Liver (tissue), 8 donors: ENCODE measurements at regions not wholly inside any gene's neighbourhood (a gene's known extent, or its start where the extent isn't known, plus 50 kb on each side); places are given as distances from the start of the nearest gene placed in this dataset.

Experiments used
- DNase-seq: peaks from one replicate; pipeline ENCODE4 v3.0.0-alpha.2; 2017; ENCODE audit warnings: low spot score
- H3K27ac ChIP-seq, 2 donors: one replicate each; pipeline ENCODE4 v1.7.0; 2013; ENCODE audit warnings: inconsistent platforms in 2 of 2, low read length in 2 of 2, control low read depth in 1 of 2, low read depth in 1 of 2, mild to moderate bottlenecking in 1 of 2
- H3K27me3 ChIP-seq, 4 donors: one replicate each; pipeline versions ENCODE4 v1.6.1 to v1.7.0; 2013; ENCODE audit warnings: low read length in 3 of 4, inconsistent platforms in 1 of 4, mild to moderate bottlenecking in 1 of 4, moderate library complexity in 1 of 4; ENCODE audit not compliant: control insufficient read depth in 4 of 4, insufficient read depth in 4 of 4
- H3K36me3 ChIP-seq, 4 donors: one replicate each; pipeline versions ENCODE4 v1.6.1 to v1.7.0; 2013; ENCODE audit warnings: low read length in 3 of 4, mild to moderate bottlenecking in 3 of 4, low read depth in 1 of 4, moderate library complexity in 1 of 4; ENCODE audit not compliant: control insufficient read depth in 4 of 4, insufficient read depth in 3 of 4
- H3K4me1 ChIP-seq, 4 donors: one replicate each; pipeline versions ENCODE4 v1.6.1 to v1.7.0; 2013; ENCODE audit warnings: low read length in 3 of 4, mild to moderate bottlenecking in 3 of 4, moderate library complexity in 1 of 4; ENCODE audit not compliant: control insufficient read depth in 4 of 4, insufficient read depth in 4 of 4
- H3K4me3 ChIP-seq, 3 donors: one replicate each; pipeline versions ENCODE4 v1.6.1 to v1.7.0; 2013; ENCODE audit warnings: low read length in 3 of 3, control low read depth in 1 of 3, low read depth in 1 of 3, mild to moderate bottlenecking in 1 of 3
- H3K9ac ChIP-seq, 2 donors: one replicate each; pipeline ENCODE4 v1.7.0; 2013; ENCODE audit warnings: low read length in 2 of 2, mild to moderate bottlenecking in 2 of 2, moderate library complexity in 2 of 2, control low read depth in 1 of 2, low read depth in 1 of 2
- H3K9me3 ChIP-seq, 4 donors: one replicate each; pipeline versions ENCODE4 v1.6.1 to v1.7.0; 2013; ENCODE audit warnings: low read length in 3 of 4; ENCODE audit not compliant: control insufficient read depth in 4 of 4
- EGR1 ChIP-seq, 2 donors: IDR thresholded peaks; 2 replicates each; pipeline ENCODE4 v1.6.1; 2016 to 2018; ENCODE audit warnings: antibody characterized with exemption in 2 of 2, low read depth in 2 of 2
- FOXA1 ChIP-seq: IDR thresholded peaks from 2 replicates; pipeline ENCODE4 v1.6.1; 2016; ENCODE audit warnings: antibody characterized with exemption
- FOXA2 ChIP-seq: IDR thresholded peaks from 2 replicates; pipeline ENCODE4 v1.6.1; 2016; ENCODE audit warnings: antibody characterized with exemption
- HNF4A ChIP-seq, 2 donors: conservative IDR thresholded peaks; 2 replicates each; pipeline ENCODE4 v1.6.1; 2016; ENCODE audit warnings: antibody characterized with exemption in 2 of 2, mild to moderate bottlenecking in 2 of 2
- HNF4G ChIP-seq: IDR thresholded peaks from 2 replicates; pipeline ENCODE4 v1.6.1; 2016; ENCODE audit warnings: antibody characterized with exemption
- JUND ChIP-seq, 2 donors: IDR thresholded peaks; 2 replicates each; pipeline ENCODE4 v1.6.1; 2016; ENCODE audit warnings: antibody characterized with exemption in 2 of 2
- NR2F2 ChIP-seq: IDR thresholded peaks from 2 replicates; pipeline ENCODE4 v1.6.1; 2016; ENCODE audit warnings: antibody characterized with exemption
- RAD21 ChIP-seq, 2 donors: IDR thresholded peaks; 2 replicates each; pipeline ENCODE4 v1.6.1; 2016; ENCODE audit warnings: antibody characterized with exemption in 2 of 2, mild to moderate bottlenecking in 2 of 2
- RXRA ChIP-seq, 2 donors: IDR thresholded peaks; 2 replicates each; pipeline ENCODE4 v1.6.1; 2017 to 2018; ENCODE audit warnings: antibody characterized with exemption in 2 of 2, mild to moderate bottlenecking in 1 of 2
- SP1 ChIP-seq: IDR thresholded peaks from 2 replicates; pipeline ENCODE4 v1.6.1; 2018; ENCODE audit warnings: antibody characterized with exemption, mild to moderate bottlenecking
- TAF1 ChIP-seq: conservative IDR thresholded peaks from 2 replicates; pipeline ENCODE4 v1.6.1; 2016; ENCODE audit warnings: antibody characterized with exemption, mild to moderate bottlenecking
- YY1 ChIP-seq: IDR thresholded peaks from 2 replicates; pipeline ENCODE4 v1.6.1; 2016; ENCODE audit warnings: antibody characterized with exemption, mild to moderate bottlenecking
- WGBS: extraction: QIAGEN DNeasy Blood & Tissue Kit; methylation state at CpG from one replicate; pipeline ENCODE4 v1.1.7; 2013; 5-methylcytosine and 5-hydroxymethylcytosine counted together
- TF ChIP-seq, protein P1 (sequence below): IDR thresholded peaks from 2 replicates; pipeline ENCODE4 v1.6.1; 2016; ENCODE audit warnings: antibody characterized with exemption
- TF ChIP-seq, protein P2 (sequence below): IDR thresholded peaks from 2 replicates; pipeline ENCODE4 v1.6.1; 2016; ENCODE audit warnings: antibody characterized with exemption
- TF ChIP-seq, protein P3 (sequence below): IDR thresholded peaks from 2 replicates; pipeline ENCODE4 v1.6.1; 2016; ENCODE audit warnings: antibody characterized with exemption, mild to moderate bottlenecking
- TF ChIP-seq, protein P4 (sequence below): fragments of 150-350 bp; IDR thresholded peaks from 2 replicates; pipeline ENCODE4 v1.5.1; 2017; ENCODE audit warnings: improper control_type of control experiment, low read depth, low read length; ENCODE audit not compliant: missing input control
- TF ChIP-seq, protein P5 (sequence below): IDR thresholded peaks from 2 replicates; pipeline ENCODE4 v1.6.1; 2016; ENCODE audit warnings: antibody characterized with exemption
- donor health status: healthy.
- donor health status: healthy.
- donor health status: healthy.
- donor health status: healthy.
- donor health status: healthy.

DNA sequence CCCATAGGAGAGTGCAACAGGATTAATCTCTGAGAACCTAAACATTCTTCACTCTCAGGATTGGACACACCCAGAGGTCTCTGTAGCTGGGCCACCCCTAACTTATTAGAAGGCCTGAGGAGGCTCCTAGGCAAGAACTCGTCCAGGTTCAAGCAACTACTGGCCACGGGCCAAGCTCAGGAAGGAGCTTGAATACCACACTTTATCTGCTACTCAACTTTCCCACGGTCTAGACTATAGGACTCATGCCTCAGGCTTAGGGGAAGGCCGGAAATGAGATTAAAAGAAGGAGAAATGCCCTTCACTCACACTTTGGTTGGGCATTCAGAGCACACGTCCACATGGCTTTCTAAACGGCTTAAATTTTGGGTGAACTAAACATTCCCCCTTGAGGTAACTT, 142.8 kb upstream of the PHYHIPL start:
- Histone ChIP-seq H3K36me3 (no peaks in the 10 kb centered on the region), H3K27ac (no peak overlapping the region), H3K9me3 (no peaks in the 10 kb centered on the region), H3K4me1 (peaks cover 0 to 26% (median 16%) of the 10 kb centered on the region in 4 donors), H3K9ac (no peak overlapping the region), H3K27me3 (no peaks in the 10 kb centered on the region), H3K4me3 (no peak overlapping the region)
- no peak for DNase-seq
- 80% methylated on average over 6 of the region's 6 CpGs for WGBS
- no peak for TF ChIP-seq NR2F2

DNA sequence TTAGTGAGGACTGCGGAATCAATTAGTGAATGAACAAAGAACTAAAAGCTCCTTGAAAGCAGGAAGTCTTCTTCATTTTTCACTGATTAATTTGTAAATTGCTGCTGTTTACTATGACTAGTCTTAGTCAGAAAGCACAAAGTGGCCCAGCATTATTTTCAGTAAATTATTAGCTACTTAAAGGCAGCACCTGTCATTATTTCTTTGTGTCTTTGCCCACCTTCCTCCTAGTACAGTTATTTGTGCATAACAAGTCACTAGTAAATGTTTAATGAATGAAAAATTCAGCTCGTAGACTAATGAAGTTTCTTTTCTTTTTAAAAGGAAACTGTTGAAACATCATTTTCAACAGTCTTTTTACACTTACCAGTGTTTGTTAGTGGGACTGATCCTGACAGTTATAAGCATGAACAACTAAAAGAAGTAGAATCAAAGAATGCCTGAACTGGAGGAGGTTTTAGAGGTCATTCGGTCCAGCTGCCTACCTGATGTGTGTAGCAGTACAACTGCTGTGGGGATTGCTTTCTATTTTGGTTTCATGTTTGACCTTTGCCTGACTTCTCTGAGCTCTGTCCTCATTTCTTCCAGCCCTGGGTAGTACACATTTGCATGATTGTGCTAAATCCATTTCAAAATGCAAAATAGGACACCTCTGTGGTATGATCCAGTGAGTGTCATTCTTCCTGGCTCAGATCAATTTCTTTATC, 140.0 kb upstream of the PHYHIPL start:
- Histone ChIP-seq H3K36me3 (no peaks in the 10 kb centered on the region), H3K9me3 (no peaks in the 10 kb centered on the region), H3K4me1 (peaks cover 0 to 26% (median 16%) of the 10 kb centered on the region in 4 donors), H3K27ac (peak overlapping the region; percentile 70 to 84), H3K4me3 (peak overlapping the region; percentile 26 to 47 (median 27)), H3K9ac (peak overlapping the region in 1 of 2 donors; percentile 77), H3K27me3 (no peaks in the 10 kb centered on the region)
- WGBS: 53% methylated on average over 3 of the region's 3 CpGs
- no peak for DNase-seq
- TF ChIP-seq FOXA2 (no peak), NR2F2 (peak; percentile 27), SP1 (peak; percentile 98), JUND (IDR thresholded peaks at IDR 0.05) (peak in 1 of 2 donors; percentile 45), HNF4A (conservative IDR thresholded peaks at IDR 0.05) (peak; percentile 73 to 81), HNF4G (peak; percentile 52), FOXA1 (no peak), RAD21 (IDR thresholded peaks at IDR 0.05) (peak; percentile 53 to 61), RXRA (IDR thresholded peaks at IDR 0.05) (peak; percentile 93 to 95), EGR1 (IDR thresholded peaks at IDR 0.05; ENCODE audit: low read depth in 2 of 2) (no peak), TAF1 (peak; percentile 67), YY1 (peak; percentile 58)
- TF ChIP-seq, protein P1, sequence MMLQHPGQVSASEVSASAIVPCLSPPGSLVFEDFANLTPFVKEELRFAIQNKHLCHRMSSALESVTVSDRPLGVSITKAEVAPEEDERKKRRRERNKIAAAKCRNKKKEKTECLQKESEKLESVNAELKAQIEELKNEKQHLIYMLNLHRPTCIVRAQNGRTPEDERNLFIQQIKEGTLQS: peak; percentile 20
- TF ChIP-seq, protein P2, sequence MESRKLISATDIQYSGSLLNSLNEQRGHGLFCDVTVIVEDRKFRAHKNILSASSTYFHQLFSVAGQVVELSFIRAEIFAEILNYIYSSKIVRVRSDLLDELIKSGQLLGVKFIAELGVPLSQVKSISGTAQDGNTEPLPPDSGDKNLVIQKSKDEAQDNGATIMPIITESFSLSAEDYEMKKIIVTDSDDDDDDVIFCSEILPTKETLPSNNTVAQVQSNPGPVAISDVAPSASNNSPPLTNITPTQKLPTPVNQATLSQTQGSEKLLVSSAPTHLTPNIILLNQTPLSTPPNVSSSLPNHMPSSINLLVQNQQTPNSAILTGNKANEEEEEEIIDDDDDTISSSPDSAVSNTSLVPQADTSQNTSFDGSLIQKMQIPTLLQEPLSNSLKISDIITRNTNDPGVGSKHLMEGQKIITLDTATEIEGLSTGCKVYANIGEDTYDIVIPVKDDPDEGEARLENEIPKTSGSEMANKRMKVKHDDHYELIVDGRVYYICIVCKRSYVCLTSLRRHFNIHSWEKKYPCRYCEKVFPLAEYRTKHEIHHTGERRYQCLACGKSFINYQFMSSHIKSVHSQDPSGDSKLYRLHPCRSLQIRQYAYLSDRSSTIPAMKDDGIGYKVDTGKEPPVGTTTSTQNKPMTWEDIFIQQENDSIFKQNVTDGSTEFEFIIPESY: no peak
- TF ChIP-seq, protein P3, sequence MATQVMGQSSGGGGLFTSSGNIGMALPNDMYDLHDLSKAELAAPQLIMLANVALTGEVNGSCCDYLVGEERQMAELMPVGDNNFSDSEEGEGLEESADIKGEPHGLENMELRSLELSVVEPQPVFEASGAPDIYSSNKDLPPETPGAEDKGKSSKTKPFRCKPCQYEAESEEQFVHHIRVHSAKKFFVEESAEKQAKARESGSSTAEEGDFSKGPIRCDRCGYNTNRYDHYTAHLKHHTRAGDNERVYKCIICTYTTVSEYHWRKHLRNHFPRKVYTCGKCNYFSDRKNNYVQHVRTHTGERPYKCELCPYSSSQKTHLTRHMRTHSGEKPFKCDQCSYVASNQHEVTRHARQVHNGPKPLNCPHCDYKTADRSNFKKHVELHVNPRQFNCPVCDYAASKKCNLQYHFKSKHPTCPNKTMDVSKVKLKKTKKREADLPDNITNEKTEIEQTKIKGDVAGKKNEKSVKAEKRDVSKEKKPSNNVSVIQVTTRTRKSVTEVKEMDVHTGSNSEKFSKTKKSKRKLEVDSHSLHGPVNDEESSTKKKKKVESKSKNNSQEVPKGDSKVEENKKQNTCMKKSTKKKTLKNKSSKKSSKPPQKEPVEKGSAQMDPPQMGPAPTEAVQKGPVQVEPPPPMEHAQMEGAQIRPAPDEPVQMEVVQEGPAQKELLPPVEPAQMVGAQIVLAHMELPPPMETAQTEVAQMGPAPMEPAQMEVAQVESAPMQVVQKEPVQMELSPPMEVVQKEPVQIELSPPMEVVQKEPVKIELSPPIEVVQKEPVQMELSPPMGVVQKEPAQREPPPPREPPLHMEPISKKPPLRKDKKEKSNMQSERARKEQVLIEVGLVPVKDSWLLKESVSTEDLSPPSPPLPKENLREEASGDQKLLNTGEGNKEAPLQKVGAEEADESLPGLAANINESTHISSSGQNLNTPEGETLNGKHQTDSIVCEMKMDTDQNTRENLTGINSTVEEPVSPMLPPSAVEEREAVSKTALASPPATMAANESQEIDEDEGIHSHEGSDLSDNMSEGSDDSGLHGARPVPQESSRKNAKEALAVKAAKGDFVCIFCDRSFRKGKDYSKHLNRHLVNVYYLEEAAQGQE: peak; percentile 83
- TF ChIP-seq, protein P4, sequence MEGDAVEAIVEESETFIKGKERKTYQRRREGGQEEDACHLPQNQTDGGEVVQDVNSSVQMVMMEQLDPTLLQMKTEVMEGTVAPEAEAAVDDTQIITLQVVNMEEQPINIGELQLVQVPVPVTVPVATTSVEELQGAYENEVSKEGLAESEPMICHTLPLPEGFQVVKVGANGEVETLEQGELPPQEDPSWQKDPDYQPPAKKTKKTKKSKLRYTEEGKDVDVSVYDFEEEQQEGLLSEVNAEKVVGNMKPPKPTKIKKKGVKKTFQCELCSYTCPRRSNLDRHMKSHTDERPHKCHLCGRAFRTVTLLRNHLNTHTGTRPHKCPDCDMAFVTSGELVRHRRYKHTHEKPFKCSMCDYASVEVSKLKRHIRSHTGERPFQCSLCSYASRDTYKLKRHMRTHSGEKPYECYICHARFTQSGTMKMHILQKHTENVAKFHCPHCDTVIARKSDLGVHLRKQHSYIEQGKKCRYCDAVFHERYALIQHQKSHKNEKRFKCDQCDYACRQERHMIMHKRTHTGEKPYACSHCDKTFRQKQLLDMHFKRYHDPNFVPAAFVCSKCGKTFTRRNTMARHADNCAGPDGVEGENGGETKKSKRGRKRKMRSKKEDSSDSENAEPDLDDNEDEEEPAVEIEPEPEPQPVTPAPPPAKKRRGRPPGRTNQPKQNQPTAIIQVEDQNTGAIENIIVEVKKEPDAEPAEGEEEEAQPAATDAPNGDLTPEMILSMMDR: no peak
- TF ChIP-seq, protein P5, sequence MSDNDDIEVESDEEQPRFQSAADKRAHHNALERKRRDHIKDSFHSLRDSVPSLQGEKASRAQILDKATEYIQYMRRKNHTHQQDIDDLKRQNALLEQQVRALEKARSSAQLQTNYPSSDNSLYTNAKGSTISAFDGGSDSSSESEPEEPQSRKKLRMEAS: peak; percentile 32
